ENCODE measurements at regions not wholly inside any gene's neighbourhood (a gene's known extent, or its start where the extent isn't known, plus 50 kb on each side); places are given as distances from the start of the nearest gene placed in this dataset.

DNA sequence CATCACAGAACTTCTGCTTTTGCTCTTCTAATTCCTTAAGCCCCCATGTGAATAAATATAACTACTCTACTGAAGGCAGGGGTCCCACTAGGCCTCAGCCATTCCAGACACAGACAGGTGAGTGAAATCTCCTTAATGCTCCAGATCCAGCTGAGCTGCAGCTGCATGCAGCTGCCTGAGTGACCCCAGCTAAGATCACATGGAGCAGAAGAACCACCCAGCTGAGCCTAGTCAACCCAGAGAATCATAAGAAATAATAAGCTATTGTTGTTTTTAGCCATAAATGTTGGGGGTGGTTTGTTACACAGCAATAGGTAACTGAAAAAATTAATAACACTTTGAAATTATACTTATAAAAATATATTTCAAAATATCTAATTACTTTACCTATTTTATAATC is 220.3 kb downstream of the SIPA1L2 start:
- TF ChIP-seq, protein P1, sequence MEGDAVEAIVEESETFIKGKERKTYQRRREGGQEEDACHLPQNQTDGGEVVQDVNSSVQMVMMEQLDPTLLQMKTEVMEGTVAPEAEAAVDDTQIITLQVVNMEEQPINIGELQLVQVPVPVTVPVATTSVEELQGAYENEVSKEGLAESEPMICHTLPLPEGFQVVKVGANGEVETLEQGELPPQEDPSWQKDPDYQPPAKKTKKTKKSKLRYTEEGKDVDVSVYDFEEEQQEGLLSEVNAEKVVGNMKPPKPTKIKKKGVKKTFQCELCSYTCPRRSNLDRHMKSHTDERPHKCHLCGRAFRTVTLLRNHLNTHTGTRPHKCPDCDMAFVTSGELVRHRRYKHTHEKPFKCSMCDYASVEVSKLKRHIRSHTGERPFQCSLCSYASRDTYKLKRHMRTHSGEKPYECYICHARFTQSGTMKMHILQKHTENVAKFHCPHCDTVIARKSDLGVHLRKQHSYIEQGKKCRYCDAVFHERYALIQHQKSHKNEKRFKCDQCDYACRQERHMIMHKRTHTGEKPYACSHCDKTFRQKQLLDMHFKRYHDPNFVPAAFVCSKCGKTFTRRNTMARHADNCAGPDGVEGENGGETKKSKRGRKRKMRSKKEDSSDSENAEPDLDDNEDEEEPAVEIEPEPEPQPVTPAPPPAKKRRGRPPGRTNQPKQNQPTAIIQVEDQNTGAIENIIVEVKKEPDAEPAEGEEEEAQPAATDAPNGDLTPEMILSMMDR (IDR thresholded peaks at IDR 0.05), result no peak
- no peak for TF ChIP-seq POLR2A (IDR thresholded peaks at IDR 0.05)

All from Peyer's patch (tissue), 4 donors.